Fibroblast of lung (primary cell): ENCODE measurements at regions not wholly inside any gene's neighbourhood (a gene's known extent, or its start where the extent isn't known, plus 50 kb on each side); places are given as distances from the start of the nearest gene placed in this dataset.

Experiments used
- DNase-seq, 2 donors: peaks; one replicate each; pipeline versions ENCODE4 v3.0.0 to v3.0.0-alpha.2; 2010; ENCODE audit warnings: low read depth in 2 of 2
- H2AFZ ChIP-seq: 2 replicates; pipeline ENCODE4 v1.5.1; 2012; ENCODE audit warnings: low read length, control low read depth, inconsistent platforms
- H3K27ac ChIP-seq: 2 replicates; pipeline ENCODE4 v1.5.1; 2011; ENCODE audit warnings: low read length, control low read depth; ENCODE audit not compliant: insufficient read depth
- H3K27me3 ChIP-seq: 2 replicates; pipeline ENCODE4 v1.5.1; 2011; ENCODE audit warnings: mild to moderate bottlenecking, low read length; ENCODE audit not compliant: control insufficient read depth, insufficient read depth
- H3K36me3 ChIP-seq: 2 replicates; pipeline ENCODE4 v1.5.1; 2011; ENCODE audit warnings: low read length; ENCODE audit not compliant: control insufficient read depth, insufficient read depth
- H3K4me1 ChIP-seq: 2 replicates; pipeline ENCODE4 v1.5.1; 2011; ENCODE audit warnings: low read length; ENCODE audit not compliant: control insufficient read depth, insufficient read depth; ENCODE audit errors: extremely low read depth
- H3K4me2 ChIP-seq: 2 replicates; pipeline ENCODE4 v1.5.1; 2011; ENCODE audit warnings: low read length, control low read depth; ENCODE audit not compliant: insufficient read depth; ENCODE audit errors: extremely low read depth
- H3K4me3 ChIP-seq, 4 experiments: fragments of 200-600 bp in 1 of 4; sonication (generic) in 1 of 4; replicated peaks in 1 of 4; 2 replicates each; pipeline ENCODE4 v1.5.1; 2011 to 2016; ENCODE audit warnings: low read length in 4 of 4, low read depth in 3 of 4, mild to moderate bottlenecking in 3 of 4, control low read depth in 2 of 4, inconsistent platforms in 1 of 4, mixed read lengths in 1 of 4; ENCODE audit not compliant: insufficient read depth in 1 of 4; ENCODE audit errors: control extremely low read depth in 1 of 4
- H3K79me2 ChIP-seq: 2 replicates; pipeline ENCODE4 v1.5.1; 2012; ENCODE audit warnings: mild to moderate bottlenecking, low read length, inconsistent platforms; ENCODE audit not compliant: control insufficient read depth, insufficient read depth
- H3K9ac ChIP-seq: 2 replicates; pipeline ENCODE4 v1.5.1; 2011; ENCODE audit warnings: mild to moderate bottlenecking, low read length, control low read depth; ENCODE audit not compliant: insufficient read depth
- H3K9me3 ChIP-seq: 2 replicates; pipeline ENCODE4 v1.5.1; 2012; ENCODE audit warnings: low read depth, low read length; ENCODE audit not compliant: control insufficient read depth, insufficient read depth
- H4K20me1 ChIP-seq: 2 replicates; pipeline ENCODE4 v1.5.1; 2011; ENCODE audit warnings: low read length; ENCODE audit not compliant: control insufficient read depth, insufficient read depth; ENCODE audit errors: extremely low read depth
- CTCF ChIP-seq, 2 donors: IDR thresholded peaks in 1 of 2; conservative IDR thresholded peaks in 1 of 2; 1 replicate in 1 of 2; 2 replicates in 1 of 2; pipeline ENCODE4 v1.5.1; 2011 to 2012; ENCODE audit warnings: low read length in 2 of 2, control low read depth in 1 of 2, inconsistent platforms in 1 of 2, low read depth in 1 of 2, mild to moderate bottlenecking in 1 of 2
- EZH2 ChIP-seq: IDR thresholded peaks from 2 replicates; pipeline ENCODE4 v1.5.1; 2012; ENCODE audit warnings: low read length, control low read depth, mild to moderate bottlenecking; ENCODE audit errors: missing control alignments

- Histone ChIP-seq H3K4me1 (no peaks in the 10 kb centered on the region), H3K27me3 (peaks cover 18% of the 10 kb centered on the region), H3K9ac (no peak overlapping the region), H3K79me2 (no peaks in the 10 kb centered on the region), H3K36me3 (no peaks in the 10 kb centered on the region), H3K27ac (no peak overlapping the region), H3K4me2 (no peak overlapping the region), H4K20me1 (no peaks in the 10 kb centered on the region), H2AFZ (no peak overlapping the region), H3K9me3 (no peaks in the 10 kb centered on the region), H3K4me3 (no peak overlapping the region)
- TF ChIP-seq EZH2: peak; percentile 39
- no peak for TF ChIP-seq CTCF (conservative IDR thresholded peaks at IDR 0.05 in 1 of 2, IDR thresholded peaks at IDR 0.05 in 1 of 2; ENCODE audit: low read depth in 1 of 2, low read length in 2 of 2)
- DNase-seq: no peak
Observed at GRCh38 chr6:41426888-41427641, 91.7 kb downstream of the NCR2 start.

- no peak overlapping the region for H3K9ac ChIP-seq
- TF ChIP-seq EZH2 (no peak), CTCF (conservative IDR thresholded peaks at IDR 0.05 in 1 of 2, IDR thresholded peaks at IDR 0.05 in 1 of 2; ENCODE audit: low read depth in 1 of 2, low read length in 2 of 2) (no peak)
- H3K27ac ChIP-seq: no peak overlapping the region
- H3K27me3 ChIP-seq: peaks cover 18% of the 10 kb centered on the region
- no peaks in the 10 kb centered on the region for H3K79me2 ChIP-seq
- no peaks in the 10 kb centered on the region for H3K4me1 ChIP-seq
- H3K4me3 ChIP-seq: peak overlapping the region in 1 of 4 experiments; percentile 34
- no peaks in the 10 kb centered on the region for H4K20me1 ChIP-seq
- peak in 1 of 2 donors; percentile 14 for DNase-seq
- H3K36me3 ChIP-seq: no peaks in the 10 kb centered on the region
- H3K4me2 ChIP-seq: peak overlapping the region; percentile 8
- no peak overlapping the region for H2AFZ ChIP-seq
- H3K9me3 ChIP-seq: no peaks in the 10 kb centered on the region
Observed at GRCh38 chr6:41427642-41428335, 92.4 kb downstream of the NCR2 start.

GRCh38 chr6:41428336-41428995, 93.1 kb downstream of the NCR2 start:
- Histone ChIP-seq H3K4me1 (no peaks in the 10 kb centered on the region), H3K79me2 (no peaks in the 10 kb centered on the region), H3K4me2 (no peak overlapping the region), H3K27ac (no peak overlapping the region), H3K36me3 (no peaks in the 10 kb centered on the region), H3K9me3 (no peaks in the 10 kb centered on the region), H3K9ac (no peak overlapping the region), H2AFZ (no peak overlapping the region), H4K20me1 (no peaks in the 10 kb centered on the region), H3K27me3 (peaks cover 18% of the 10 kb centered on the region), H3K4me3 (no peak overlapping the region)
- no peak for DNase-seq
- TF ChIP-seq EZH2: peak; percentile 7
- TF ChIP-seq CTCF (conservative IDR thresholded peaks at IDR 0.05 in 1 of 2, IDR thresholded peaks at IDR 0.05 in 1 of 2; ENCODE audit: low read depth in 1 of 2, low read length in 2 of 2): no peak
